ENCODE measurements at regions not wholly inside any gene's neighbourhood (a gene's known extent, or its start where the extent isn't known, plus 50 kb on each side); places are given as distances from the start of the nearest gene placed in this dataset.
"Not testable (repeated sequence)": the region's sequence is repeated elsewhere in the genome, so short reads cannot be mapped to it uniquely, and the experiment has no call there.

GRCh38 chr9:24007185-24007584 is 181.1 kb upstream of the ELAVL2 start:
- intact Hi-C loops (cut with DNase I): no loop called here
- Histone ChIP-seq H3K36me3 (no peaks in the 10 kb centered on the region), H3K9me3 (no peaks in the 10 kb centered on the region), H3K4me3 (no peak overlapping the region), H3K4me1 (no peaks in the 10 kb centered on the region), H3K27me3 (no peaks in the 10 kb centered on the region), H3K27ac (no peak overlapping the region)
- DNase-seq (no peak), ATAC-seq (no peak)
- 82 to 92% (median 86%) methylated on average over 1 of the region's 1 CpG for WGBS, 4 donors
- TF ChIP-seq CTCF (IDR thresholded peaks at IDR 0.05): no peak
- no peak for TF ChIP-seq POLR2A (IDR thresholded peaks at IDR 0.05)

- intact Hi-C loops (cut with DNase I); ATAC-seq; H3K36me3 ChIP-seq; H3K27ac ChIP-seq; H3K27me3 ChIP-seq; DNase-seq; H3K4me3 ChIP-seq; H3K4me1 ChIP-seq: not testable (repeated sequence)
- H3K9me3 ChIP-seq: peaks cover 0 to 16% (median 3%) of the 10 kb centered on the region in 12 donors
- WGBS, 4 donors: 80 to 94% (median 87%) methylated on average over 6 to 7 of the region's 7 CpGs
These were observed 165.8 kb upstream of the ELAVL2 start for GRCh38 chr9:23991874-23992273.

GRCh38 chr9:23979491-23979890 is 153.5 kb upstream of the ELAVL2 start:
- H3K4me1 ChIP-seq: no peaks in the 10 kb centered on the region
- TF ChIP-seq CTCF (IDR thresholded peaks at IDR 0.05) (no peak), POLR2A (IDR thresholded peaks at IDR 0.05) (no peak)
- ATAC-seq (no peak), DNase-seq (no peak)
- 75 to 91% (median 90%) methylated on average over 1 of the region's 1 CpG for WGBS, 4 donors
- no peak overlapping the region for H3K4me3 ChIP-seq
- no peaks in the 10 kb centered on the region for H3K36me3 ChIP-seq
- no peak overlapping the region for H3K27ac ChIP-seq
- no peaks in the 10 kb centered on the region for H3K27me3 ChIP-seq
- intact Hi-C loops (cut with DNase I): no loop called here
- H3K9me3 ChIP-seq: peaks cover 0 to 3% (median 0%) of the 10 kb centered on the region in 12 donors

GRCh38 chr9:23962101-23962500 is 136.1 kb upstream of the ELAVL2 start:
- Histone ChIP-seq H3K36me3 (no peaks in the 10 kb centered on the region), H3K27me3 (no peaks in the 10 kb centered on the region), H3K27ac (no peak overlapping the region), H3K4me1 (no peaks in the 10 kb centered on the region), H3K4me3 (no peak overlapping the region), H3K9me3 (peaks cover 0 to 51% (median 7%) of the 10 kb centered on the region in 12 donors)
- no peak for DNase-seq
- intact Hi-C loops (cut with DNase I): no loop called here
- ATAC-seq: no peak
- TF ChIP-seq POLR2A (IDR thresholded peaks at IDR 0.05): no peak
- 88 to 93% (median 92%) methylated on average over 2 of the region's 2 CpGs for WGBS, 4 donors

- no peaks in the 10 kb centered on the region for H3K36me3 ChIP-seq
- H3K9me3 ChIP-seq: peaks cover 0 to 54% (median 22%) of the 10 kb centered on the region in 12 donors
- ATAC-seq (no peak), DNase-seq (peak in 1 of 5 donors; percentile 58)
- TF ChIP-seq POLR2A (IDR thresholded peaks at IDR 0.05): no peak
- TF ChIP-seq CTCF (IDR thresholded peaks at IDR 0.05): no peak
- no peaks in the 10 kb centered on the region for H3K4me1 ChIP-seq
- no peak overlapping the region for H3K27ac ChIP-seq
- intact Hi-C loops (cut with DNase I): no loop called here
- 83 to 93% (median 89%) methylated on average over 6 of the region's 6 CpGs for WGBS, 4 donors
- no peaks in the 10 kb centered on the region for H3K27me3 ChIP-seq
- H3K4me3 ChIP-seq: no peak overlapping the region
These were observed 119.9 kb upstream of the ELAVL2 start for GRCh38 chr9:23945897-23946296.
